GM21526 (cell line): ENCODE measurements at regions not wholly inside any gene's neighbourhood (a gene's known extent, or its start where the extent isn't known, plus 50 kb on each side); places are given as distances from the start of the nearest gene placed in this dataset.
"Not testable (repeated sequence)": the region's sequence is repeated elsewhere in the genome, so short reads cannot be mapped to it uniquely, and the experiment has no call there.

Experiments used
- ATAC-seq: cut with Tn5 transposase; IDR thresholded peaks from one replicate; pipeline ENCODE4 v1.9.1; 2021; ENCODE audit warnings: moderate library complexity; ENCODE audit not compliant: unreplicated experiment, low FRiP score

- ATAC-seq = not testable (repeated sequence)
Measured at GRCh38 chr6:105860927-105861326, 225.2 kb upstream of the PRDM1 start.

GRCh38 chr6:105859457-105859856 is 226.7 kb upstream of the PRDM1 start:
- ATAC-seq = no peak

- not testable (repeated sequence) for ATAC-seq
Measured at GRCh38 chr6:105858639-105859038, 227.5 kb upstream of the PRDM1 start.

DNA sequence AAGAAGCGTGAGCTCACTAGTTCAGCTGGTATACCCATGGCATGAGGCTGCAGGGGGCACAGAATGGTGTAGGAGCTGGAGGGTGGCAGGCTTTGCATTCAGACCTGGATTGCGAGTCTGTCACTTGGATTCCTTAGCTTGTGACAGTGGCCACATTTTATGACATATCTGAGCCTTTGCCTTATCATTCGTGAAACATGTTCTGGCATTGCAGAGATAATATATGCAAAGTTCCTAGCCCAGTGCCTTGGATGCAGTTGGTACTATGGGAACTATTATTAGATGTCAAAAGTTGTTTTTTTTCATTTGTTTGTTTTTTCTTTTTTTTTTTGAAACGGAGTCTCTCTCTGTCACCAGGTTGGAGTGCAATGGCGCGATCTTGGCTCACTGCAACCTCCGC is 230.7 kb upstream of the PRDM1 start:
- no peak for ATAC-seq

DNA sequence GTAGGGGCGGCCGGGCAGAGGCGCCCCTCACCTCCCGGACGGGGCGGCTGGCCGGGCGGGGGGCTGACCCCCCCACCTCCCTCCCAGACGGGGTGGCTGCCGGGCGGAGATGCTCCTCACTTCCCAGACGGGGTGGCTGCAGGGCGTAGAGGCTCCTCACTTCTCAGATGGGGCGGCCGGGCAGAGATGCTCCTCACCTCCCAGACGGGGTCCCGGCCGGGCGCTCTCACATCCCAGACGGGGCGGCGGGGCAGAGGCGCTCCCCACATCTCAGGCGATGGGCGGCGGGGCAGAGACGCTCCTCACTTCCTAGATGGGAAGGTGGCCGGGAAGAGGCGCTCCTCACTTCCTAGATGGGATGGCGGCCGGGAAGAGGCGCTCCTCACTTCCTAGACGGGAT is 232.2 kb upstream of the PRDM1 start:
- ATAC-seq = not testable (repeated sequence)

DNA sequence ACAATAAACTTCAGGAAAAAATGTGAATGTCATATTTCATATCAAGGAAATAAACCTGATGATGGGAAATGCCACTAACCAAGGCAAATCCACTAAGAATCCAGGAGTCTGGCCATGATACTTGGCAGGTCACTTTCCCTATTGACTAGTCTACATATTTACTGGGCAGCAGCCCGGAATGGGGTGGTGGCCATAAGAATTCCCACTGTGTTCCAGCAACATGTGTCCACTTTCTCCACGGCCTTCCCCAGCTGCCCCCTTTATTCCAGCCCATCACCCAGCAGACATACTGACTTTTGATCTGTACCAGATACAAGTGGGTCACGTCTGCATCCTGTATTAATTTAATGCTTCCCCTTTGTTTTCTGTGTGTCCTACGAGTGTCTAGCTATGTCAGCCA is 234.5 kb upstream of the PRDM1 start:
- no peak for ATAC-seq

- ATAC-seq = no peak
Measured at GRCh38 chr6:105851113-105851580, 235.0 kb upstream of the PRDM1 start.

DNA sequence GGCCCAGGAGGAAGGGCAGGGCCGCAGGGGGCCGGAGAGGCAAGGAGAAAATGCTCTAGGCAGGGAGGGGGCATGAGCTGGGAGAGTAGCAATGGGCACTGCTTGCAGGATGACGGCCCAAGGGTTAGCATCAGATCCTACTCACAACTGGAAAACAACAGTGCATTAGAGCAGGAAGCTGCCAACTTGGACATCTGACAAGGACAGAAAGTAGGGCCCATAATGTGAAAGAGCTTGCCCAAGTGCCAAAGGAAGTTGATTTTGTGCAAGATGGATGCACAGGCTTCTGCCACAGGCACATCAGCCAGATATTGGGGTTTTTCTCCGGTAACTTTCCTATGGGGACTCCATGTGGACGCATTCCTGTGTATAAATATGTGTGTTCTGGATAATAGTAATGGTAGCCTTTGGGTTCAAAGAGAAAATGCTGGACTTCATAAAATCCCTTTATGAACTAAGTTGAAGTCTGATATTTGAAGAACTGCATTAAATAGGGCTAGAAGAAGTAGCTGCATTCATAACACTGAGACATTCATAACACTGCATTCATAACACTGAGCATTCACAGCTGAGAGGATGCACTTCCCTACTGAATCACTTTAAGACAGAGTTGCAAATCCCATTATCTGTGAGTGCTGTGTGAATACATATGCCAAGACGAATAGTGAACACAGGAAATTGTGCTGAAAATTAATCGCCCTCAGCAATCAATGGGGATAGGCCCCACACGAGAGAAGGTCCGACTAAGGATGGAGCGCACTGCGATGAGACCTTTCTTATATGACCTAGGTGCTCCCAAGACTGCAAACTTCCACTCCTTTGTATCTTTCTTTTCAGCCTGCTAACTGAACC is 235.6 kb upstream of the PRDM1 start:
- no peak for ATAC-seq

DNA sequence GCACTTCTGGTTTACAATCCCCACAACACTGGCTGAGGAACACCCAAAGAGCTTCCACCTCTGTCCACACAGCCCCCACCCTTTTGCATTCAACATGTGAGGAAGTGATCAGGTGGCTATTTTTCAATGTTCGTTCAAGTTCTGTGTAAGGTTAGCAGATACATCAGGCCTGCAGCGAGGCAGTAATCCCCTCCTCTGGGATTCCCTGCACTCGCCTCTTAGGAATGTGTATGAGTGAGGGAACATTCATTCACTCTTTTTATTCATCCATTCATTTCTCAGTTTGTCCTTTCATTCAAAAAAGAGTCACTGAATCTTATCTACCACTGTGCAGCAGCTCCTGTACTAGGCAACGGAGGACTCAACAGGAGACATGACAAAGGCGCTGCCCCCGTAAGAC is 236.4 kb upstream of the PRDM1 start:
- ATAC-seq = no peak

DNA sequence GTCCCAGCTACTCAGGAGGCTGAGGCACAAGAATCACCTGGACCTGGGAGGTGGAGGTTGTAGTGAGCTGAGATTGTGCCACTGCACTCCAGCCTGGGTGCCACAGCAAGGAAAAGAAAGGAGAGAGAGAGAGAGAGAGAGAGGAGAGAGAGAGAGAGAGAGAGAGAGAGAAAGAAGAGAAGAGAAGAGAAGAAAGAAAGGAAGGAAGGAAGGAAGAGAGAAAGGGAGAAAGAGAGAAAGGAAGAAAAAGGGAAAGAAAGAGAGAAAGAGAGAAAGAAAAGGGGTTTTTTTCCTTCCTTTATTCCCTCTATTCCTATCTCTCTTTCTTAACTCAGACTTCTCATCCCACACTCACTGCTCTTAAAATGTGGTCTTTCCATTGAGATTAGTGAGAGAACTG is 238.7 kb upstream of the PRDM1 start:
- ATAC-seq = no peak

- ATAC-seq = no peak
Measured at GRCh38 chr6:105844275-105844883, 241.8 kb upstream of the PRDM1 start.

- ATAC-seq = no peak
Measured at GRCh38 chr6:105839266-105839665, 246.9 kb upstream of the PRDM1 start.

DNA sequence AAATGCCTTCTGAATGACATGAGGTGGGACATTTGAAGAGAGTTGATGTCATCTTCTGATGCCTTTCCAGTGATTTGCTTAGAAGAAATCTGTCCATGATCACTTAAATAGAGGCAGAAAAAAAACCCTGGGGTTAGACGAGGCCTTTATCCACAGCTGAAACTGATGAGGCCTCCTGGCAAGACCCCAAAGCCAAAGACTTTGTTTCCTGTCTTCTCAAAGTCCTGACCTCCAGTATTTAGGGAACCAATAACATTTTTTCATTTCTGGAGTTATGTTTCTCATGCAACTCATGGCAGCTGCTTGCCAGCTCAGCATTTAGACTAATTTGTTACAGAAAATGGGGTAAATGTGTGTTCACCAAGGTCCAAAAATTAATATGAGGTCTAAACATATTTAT is 248.0 kb upstream of the PRDM1 start:
- ATAC-seq = no peak

GRCh38 chr6:105836889-105837288 is 249.2 kb upstream of the PRDM1 start:
- ATAC-seq = no peak

DNA sequence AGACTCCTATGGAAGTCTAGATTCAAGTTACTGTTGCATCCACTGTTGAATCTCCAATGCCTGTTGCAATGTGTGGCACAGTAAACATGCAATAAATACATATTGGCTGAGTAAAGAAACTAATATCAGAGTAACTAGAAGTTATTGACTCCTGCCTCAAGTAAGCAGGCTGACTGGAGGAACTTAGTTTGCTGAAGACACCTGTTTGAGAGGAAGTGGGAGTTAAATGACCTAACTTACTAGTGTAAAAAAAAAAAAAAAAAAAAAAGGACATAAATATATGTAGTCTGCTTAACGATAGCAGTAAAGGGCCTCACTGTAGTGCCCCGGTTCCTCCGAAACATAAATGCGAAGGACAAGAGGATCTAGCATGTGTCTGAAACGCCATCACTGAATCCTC is 249.8 kb upstream of the PRDM1 start:
- ATAC-seq = no peak

DNA sequence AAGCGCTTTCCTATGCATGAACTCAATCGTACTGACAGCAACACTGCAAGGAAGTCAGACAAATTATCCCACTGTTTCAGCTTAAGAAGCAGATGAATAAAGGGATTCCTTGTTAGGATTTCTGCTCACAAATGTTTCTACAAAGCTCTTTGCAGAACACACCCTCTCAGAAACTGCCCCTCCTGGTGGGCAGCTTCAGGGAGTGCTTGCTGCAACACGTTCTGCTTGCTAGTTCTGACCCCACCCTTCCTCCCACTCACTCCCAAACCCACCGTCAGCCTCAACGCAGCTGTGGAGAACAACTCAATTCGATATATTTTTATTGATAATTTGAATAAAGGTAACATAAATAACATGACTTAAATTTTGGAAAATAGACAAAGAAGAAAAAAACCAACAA is 250.8 kb upstream of the PRDM1 start:
- ATAC-seq = no peak

DNA sequence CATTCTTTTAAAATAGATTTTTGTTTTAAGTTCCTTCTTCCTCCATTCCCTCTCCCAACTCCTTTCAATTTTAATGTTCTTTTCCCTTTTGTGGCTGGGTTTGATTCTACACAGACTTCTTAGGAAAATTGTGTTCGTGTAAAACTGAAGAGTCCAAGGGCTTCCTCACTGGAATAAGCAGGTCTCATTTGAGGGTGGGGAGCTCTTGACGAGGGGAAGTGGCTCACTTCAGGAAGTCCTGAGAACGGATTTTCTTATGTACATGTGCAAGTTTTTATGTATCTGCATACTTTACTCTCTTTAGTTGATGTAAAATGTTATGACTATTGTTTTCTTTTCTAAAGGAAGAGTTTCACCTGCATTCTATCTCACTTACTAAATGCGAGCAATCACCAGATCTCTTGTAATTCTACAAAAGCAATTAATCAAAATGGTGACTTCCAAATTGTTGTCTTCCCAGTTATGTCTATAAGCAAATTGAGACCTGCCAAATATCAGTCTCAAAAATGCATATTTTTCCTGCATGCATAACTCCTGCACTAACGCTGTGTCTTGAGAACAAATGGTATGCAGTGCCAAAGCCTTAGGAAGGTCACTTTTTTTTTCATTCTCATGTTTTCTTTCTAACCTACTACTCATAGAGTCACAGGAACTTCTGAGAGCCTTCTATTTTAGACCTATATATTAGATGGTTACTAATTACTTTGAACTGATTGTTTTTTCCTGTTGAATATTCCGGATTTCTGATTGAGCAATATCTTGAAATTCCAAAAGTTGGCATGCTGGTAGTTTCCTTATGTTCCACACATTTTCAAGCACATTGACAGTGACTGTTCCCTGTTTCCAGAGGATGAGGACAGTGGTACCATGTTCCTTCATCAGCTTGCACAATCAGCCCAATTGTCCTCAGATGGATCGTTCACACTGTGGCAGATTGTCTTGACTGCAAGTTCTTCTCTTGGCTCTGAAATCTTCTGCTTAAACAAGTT is 251.9 kb upstream of the PRDM1 start:
- no peak for ATAC-seq

GRCh38 chr6:105832313-105832761 is 253.8 kb upstream of the PRDM1 start:
- no peak for ATAC-seq

DNA sequence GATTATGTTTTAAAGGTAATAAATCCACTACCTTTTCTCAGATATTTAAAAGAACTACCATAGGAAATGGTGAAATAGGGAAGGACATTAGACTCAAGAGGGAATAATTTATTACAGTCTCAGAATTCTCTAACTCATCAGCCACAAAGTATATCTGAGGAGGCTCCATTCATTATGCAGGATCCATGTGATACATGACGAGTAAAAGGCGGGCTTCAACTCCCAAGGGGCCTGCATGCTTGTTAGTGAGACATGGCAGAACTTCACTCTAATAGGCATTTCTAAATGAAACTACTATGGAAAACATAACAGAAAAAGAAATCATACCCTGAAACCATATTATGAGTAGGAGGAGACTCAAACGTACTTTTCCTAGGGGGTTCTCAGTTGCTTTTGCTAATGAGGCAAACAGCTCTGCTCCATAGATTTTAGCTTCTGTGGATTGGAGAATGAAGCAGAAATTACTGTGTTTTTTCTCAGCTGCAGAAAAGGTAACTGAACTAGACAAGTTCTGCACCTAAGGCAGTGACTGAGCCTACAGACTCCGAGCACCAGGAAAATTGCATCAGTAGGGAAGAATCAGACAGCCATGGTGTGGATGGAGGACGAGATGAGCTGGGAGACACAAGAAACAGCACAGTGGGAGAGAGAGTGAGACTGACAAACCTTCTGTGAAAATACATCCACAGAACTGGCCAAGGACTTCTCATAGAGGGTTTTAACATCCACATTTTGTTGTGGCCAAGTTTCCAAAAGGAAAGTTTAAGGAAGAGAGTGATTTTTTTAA is 254.6 kb upstream of the PRDM1 start:
- ATAC-seq = no peak

DNA sequence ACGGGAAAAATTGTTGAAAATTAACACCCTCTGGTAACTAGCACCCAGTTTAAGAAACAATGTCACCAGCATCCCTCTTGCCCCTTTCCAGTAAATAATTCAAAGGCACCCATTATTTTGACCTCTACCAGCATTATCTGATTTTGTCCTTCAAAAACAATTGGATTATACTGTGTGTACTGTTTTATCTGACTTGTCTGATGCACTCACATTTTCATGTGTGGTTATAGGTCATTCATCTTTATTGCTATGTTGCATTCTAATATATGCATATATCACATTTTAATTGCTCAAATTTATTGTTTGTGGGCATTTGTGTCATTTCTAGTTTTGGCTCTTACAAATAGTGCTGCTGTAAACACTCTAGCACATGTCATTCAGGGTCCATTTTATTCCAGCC is 260.9 kb upstream of the PRDM1 start:
- no peak for ATAC-seq
